Panc1 (cell line): ENCODE measurements at regions not wholly inside any gene's neighbourhood (a gene's known extent, or its start where the extent isn't known, plus 50 kb on each side); places are given as distances from the start of the nearest gene placed in this dataset.

Experiments used
- ATAC-seq: fragments of 200-7000 bp; cut with Tn5 transposase; 2 replicates; pipeline ENCODE4 v1.9.1; 2020; ENCODE audit warnings: mild to moderate bottlenecking, moderate library complexity
- BruUV-seq: library from RNA; stranded (reverse); fragments of 400-500 nt; replicated peaks from 2 replicates; lab custom pipeline; 2021; lab: Mats Ljungman, UMichigan
- CTCF ChIA-PET: fragments of 300-600 bp; sonication (Branson Sonifier 250); formaldehyde crosslinking; loops from one replicate; lab custom pipeline; 2022; ENCODE audit warnings: antibody characterized with exemption; lab: Charles Lee
- POLR2A ChIA-PET: fragments of 300-600 bp; sonication (Branson Sonifier 250); formaldehyde crosslinking; loops from one replicate; lab custom pipeline; 2022; ENCODE audit warnings: antibody characterized with exemption; lab: Charles Lee
- DNase-seq: peaks from one replicate; pipeline ENCODE4 v3.0.0-alpha.2; 2010; ENCODE audit warnings: low read depth, low spot score
- H3K27ac ChIP-seq: 2 replicates; pipeline ENCODE4 v1.5.1; 2011; ENCODE audit warnings: mild to moderate bottlenecking, low read length, inconsistent platforms
- H3K27me3 ChIP-seq: fragments of 200-500 bp; sonication (Bioruptor generic); 2 replicates; pipeline ENCODE4 v1.6.0; 2014; ENCODE audit warnings: low read length, inconsistent platforms; ENCODE audit not compliant: control insufficient read depth, insufficient read depth
- H3K36me3 ChIP-seq: fragments of 200-500 bp; sonication (Bioruptor generic); 2 replicates; pipeline ENCODE4 v1.5.1; 2014; ENCODE audit warnings: inconsistent platforms, mild to moderate bottlenecking, low read length, moderate library complexity; ENCODE audit not compliant: control insufficient read depth, insufficient read depth
- H3K4me1 ChIP-seq: 2 replicates; pipeline ENCODE4 v1.5.1; 2011; ENCODE audit warnings: inconsistent platforms, mild to moderate bottlenecking, low read length, moderate library complexity; ENCODE audit not compliant: control insufficient read depth, insufficient read depth
- H3K4me3 ChIP-seq, 2 experiments: 2 replicates each; pipeline ENCODE4 v1.5.1; 2011 to 2012; ENCODE audit warnings: low read depth in 2 of 2, low read length in 2 of 2, mild to moderate bottlenecking in 2 of 2, inconsistent platforms in 1 of 2, moderate library complexity in 1 of 2
- H3K9me3 ChIP-seq: fragments of 200-500 bp; sonication (Bioruptor generic); 2 replicates; pipeline ENCODE4 v1.5.1; 2014; ENCODE audit warnings: low read depth, mild to moderate bottlenecking, inconsistent platforms, low read length, moderate library complexity; ENCODE audit not compliant: control insufficient read depth, insufficient read depth
- CTCF ChIP-seq: fragments of 450-650 bp; IDR thresholded peaks from 2 replicates; pipeline ENCODE4 v1.5.1; 2017; ENCODE audit warnings: mild to moderate bottlenecking
- POLR2AphosphoS5 ChIP-seq: IDR thresholded peaks from 2 replicates; pipeline ENCODE4 v1.6.1; 2012; ENCODE audit warnings: mild to moderate bottlenecking, low read depth, low read length, moderate library complexity
- REST ChIP-seq, 2 experiments: IDR thresholded peaks; 2 replicates each; pipeline ENCODE4 v1.6.1; 2011 to 2012; ENCODE audit warnings: low read depth in 2 of 2, control low read depth in 1 of 2, low read length in 1 of 2, mild to moderate bottlenecking in 1 of 2, moderate library complexity in 1 of 2; ENCODE audit not compliant: insufficient read depth in 1 of 2
- SIN3A ChIP-seq: IDR thresholded peaks from 2 replicates; pipeline ENCODE4 v1.6.1; 2012; ENCODE audit warnings: low read depth, mild to moderate bottlenecking, low read length, moderate library complexity, borderline replicate concordance; ENCODE audit not compliant: insufficient read depth
- TCF7L2 ChIP-seq: IDR thresholded peaks from 2 replicates; pipeline ENCODE4 v1.6.1; 2011; ENCODE audit warnings: mild to moderate bottlenecking, low read depth, low read length, inconsistent platforms
- in situ Hi-C: cut with HindIII; loops from 2 replicates; pipeline ENCODE4 v1.10.0; 2016; ENCODE audit warnings: low sequenced_read_pairs, low pct_unique_long_range_greater_than_20kb
- intact Hi-C: fragments of 100-400 bp; cut with micrococcal nuclease; formaldehyde crosslinking; loops from one replicate; pipeline ENCODE4 v1.10.0; 2022; ENCODE audit not compliant: unreplicated experiment

GRCh38 chr19:23509686-23510450 is 114.6 kb upstream of the ZNF91 start:
- Histone ChIP-seq H3K9me3 (no peaks in the 10 kb centered on the region), H3K27me3 (no peaks in the 10 kb centered on the region), H3K36me3 (no peaks in the 10 kb centered on the region), H3K4me1 (no peaks in the 10 kb centered on the region), H3K4me3 (no peak overlapping the region), H3K27ac (no peak overlapping the region)
- no TSS peak for BruUV-seq
- POLR2A ChIA-PET: no interaction called here
- DNase-seq (no peak), ATAC-seq (no peak)
- CTCF ChIA-PET: interaction anchor here (0.7 kb wide), 1 partner anchor 154 kb away, joined by 7 read pairs; no protein-coding TSS in a partner anchor
- in situ Hi-C loops (no loop called here), intact Hi-C loops (no loop called here)
- no peak for TF ChIP-seq REST (IDR thresholded peaks at IDR 0.05; ENCODE audit: insufficient read depth in 1 of 2, low read depth in 2 of 2, low read length in 1 of 2)
- TF ChIP-seq TCF7L2: no peak
- TF ChIP-seq POLR2AphosphoS5: no peak
- TF ChIP-seq SIN3A: no peak

DNA sequence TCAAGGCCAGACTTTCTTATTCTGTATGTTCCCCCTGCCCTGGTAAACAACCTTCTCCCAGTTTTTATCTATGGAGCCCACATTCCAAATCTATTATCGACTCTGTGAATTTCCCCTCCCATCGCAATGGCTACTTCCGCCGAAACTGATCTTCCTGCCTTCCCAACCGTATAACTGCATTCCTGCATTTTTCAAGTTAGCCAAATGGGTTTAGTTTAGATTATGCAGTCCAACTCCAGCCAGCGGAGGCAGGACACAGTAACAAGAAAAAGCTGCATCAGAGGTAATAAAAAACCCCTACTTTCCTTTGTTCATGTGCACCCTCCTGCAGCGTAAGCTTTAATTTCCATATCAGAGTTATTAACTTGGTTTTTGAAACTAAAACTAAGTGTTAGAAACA is 112.2 kb upstream of the ZNF91 start:
- no peak overlapping the region for H3K27ac ChIP-seq
- in situ Hi-C loops: no loop called here
- no peaks in the 10 kb centered on the region for H3K9me3 ChIP-seq
- no peaks in the 10 kb centered on the region for H3K27me3 ChIP-seq
- ATAC-seq: no peak
- intact Hi-C loops: no loop called here
- H3K4me3 ChIP-seq: no peak overlapping the region
- no TSS peak for BruUV-seq
- CTCF ChIA-PET: no interaction called here
- POLR2A ChIA-PET: no interaction called here
- no peaks in the 10 kb centered on the region for H3K4me1 ChIP-seq
- DNase-seq: no peak
- H3K36me3 ChIP-seq: no peaks in the 10 kb centered on the region
- TF ChIP-seq REST (IDR thresholded peaks at IDR 0.05; ENCODE audit: insufficient read depth in 1 of 2, low read depth in 2 of 2, low read length in 1 of 2) (no peak), POLR2AphosphoS5 (no peak), TCF7L2 (no peak), SIN3A (no peak), CTCF (no peak)
